ENCODE measurements at regions not wholly inside any gene's neighbourhood (a gene's known extent, or its start where the extent isn't known, plus 50 kb on each side); places are given as distances from the start of the nearest gene placed in this dataset.

DNA sequence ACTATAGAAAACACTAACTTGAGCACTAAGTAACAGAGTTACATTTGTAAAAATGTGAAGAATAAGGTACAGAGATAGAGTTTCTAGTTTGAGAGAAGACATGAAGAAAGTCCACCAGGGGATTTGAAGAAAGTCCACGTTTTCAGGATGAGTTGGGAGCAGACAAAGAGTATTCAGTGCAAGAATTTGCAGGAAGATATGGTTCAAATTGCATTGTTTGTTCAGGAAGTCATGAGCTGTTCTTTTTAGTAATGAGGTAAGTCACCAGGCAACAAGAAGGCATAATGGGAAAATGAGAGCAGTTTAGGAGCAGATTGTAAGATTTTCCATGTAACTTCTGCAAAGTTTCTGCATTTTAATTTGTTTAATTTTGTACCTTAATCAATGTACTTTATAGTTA is 618.0 kb downstream of the DACH1 start:
- no peak for TF ChIP-seq CTCF (IDR thresholded peaks at IDR 0.05; ENCODE audit: extremely low read depth, missing control alignments)
- no peak for DNase-seq (ENCODE audit: low spot score)

GRCh38 chr13:71244161-71244560 is 622.8 kb downstream of the DACH1 start:
- TF ChIP-seq CTCF (IDR thresholded peaks at IDR 0.05; ENCODE audit: extremely low read depth, missing control alignments) = no peak
- DNase-seq (ENCODE audit: low spot score) = no peak

DNA sequence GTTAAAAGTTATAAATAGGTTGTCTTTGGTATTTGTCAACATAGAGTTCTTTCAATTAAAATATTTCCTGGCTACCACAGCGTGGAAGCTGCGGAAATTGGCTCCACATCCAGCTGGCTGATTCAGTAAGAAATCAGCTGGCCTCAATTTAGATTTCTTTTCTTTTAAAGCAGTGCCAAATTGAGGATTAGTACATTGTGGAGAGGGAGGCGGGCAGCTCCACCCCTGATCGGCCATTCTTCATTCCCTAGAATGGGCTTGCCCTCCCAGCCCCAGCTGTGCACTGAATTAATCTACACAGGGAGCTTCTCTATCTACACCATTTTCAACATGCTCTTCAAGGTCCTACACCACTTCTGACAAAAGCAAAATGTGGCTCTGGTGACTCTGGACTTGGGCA is 624.8 kb downstream of the DACH1 start:
- TF ChIP-seq CTCF (IDR thresholded peaks at IDR 0.05; ENCODE audit: extremely low read depth, missing control alignments) = no peak
- no peak for DNase-seq (ENCODE audit: low spot score)

DNA sequence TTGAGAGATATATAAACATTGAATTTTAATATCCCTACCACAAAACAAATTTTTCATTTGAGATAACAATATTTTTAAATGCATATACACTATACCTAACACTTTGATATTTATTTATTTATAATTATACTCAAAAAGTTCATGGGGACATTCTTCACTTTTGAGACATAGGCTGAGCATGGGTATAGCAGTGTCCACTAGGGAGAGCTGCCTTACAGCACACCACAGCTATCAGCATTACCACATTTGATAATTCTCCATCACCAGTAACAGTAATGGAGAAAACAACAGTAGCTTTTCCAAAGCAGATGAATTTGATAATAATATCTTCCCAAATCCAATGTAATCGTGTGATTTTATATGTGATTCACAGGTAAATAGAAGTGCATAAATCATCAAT is 626.1 kb downstream of the DACH1 start:
- no peak for TF ChIP-seq CTCF (IDR thresholded peaks at IDR 0.05; ENCODE audit: extremely low read depth, missing control alignments)
- no peak for DNase-seq (ENCODE audit: low spot score)

DNA sequence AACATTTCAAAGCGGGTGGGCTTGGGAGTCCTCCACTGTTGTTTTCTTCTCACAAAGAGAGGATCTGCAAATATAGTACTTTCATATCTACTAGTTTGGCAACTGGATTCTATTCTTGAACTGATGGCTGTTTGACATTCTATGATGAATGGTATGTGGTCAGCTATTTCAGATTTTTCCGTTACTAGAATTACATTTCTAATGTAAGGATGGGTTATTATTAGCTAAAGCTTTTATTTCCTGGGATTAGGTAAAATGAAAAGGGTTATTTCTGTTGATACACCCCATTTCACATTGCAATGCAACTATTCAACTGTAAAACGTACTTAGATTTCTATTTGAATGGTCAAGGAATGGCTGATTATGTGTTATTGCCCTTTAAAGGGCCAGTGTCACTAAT is 629.7 kb downstream of the DACH1 start:
- no peak for DNase-seq (ENCODE audit: low spot score)
- TF ChIP-seq CTCF (IDR thresholded peaks at IDR 0.05; ENCODE audit: extremely low read depth, missing control alignments) = no peak

GRCh38 chr13:71219698-71220415 is 647.1 kb downstream of the DACH1 start:
- no peak for DNase-seq (ENCODE audit: low spot score)
- no peak for TF ChIP-seq CTCF (IDR thresholded peaks at IDR 0.05; ENCODE audit: extremely low read depth, missing control alignments)

DNA sequence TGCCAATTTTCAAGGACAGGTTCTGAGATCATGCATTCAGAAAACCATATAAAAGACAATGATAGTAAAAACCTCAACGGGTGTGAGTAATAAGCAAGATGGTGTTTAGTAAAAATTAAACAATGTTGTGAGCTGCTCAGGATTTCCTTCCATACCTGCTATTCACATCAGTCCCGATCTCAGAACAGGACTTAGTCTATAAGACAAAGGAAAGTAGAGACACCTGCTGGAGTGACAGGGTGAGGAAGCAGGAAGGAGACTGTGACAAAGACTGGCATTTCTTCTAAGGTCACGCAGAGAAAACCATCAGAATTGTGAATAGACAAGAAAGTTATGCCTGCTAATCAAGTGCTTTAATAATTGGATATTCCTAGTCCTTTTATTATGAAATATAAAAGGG is 648.0 kb downstream of the DACH1 start:
- no peak for TF ChIP-seq CTCF (IDR thresholded peaks at IDR 0.05; ENCODE audit: extremely low read depth, missing control alignments)
- DNase-seq (ENCODE audit: low spot score) = no peak
